Liver (tissue), 8 donors: ENCODE measurements at regions not wholly inside any gene's neighbourhood (a gene's known extent, or its start where the extent isn't known, plus 50 kb on each side); places are given as distances from the start of the nearest gene placed in this dataset.

ENCODE experiments used
- DNase-seq: peaks from one replicate; pipeline ENCODE4 v3.0.0-alpha.2; 2017; ENCODE audit warnings: low spot score
- H3K27ac ChIP-seq, 2 donors: one replicate each; pipeline ENCODE4 v1.7.0; 2013; ENCODE audit warnings: inconsistent platforms in 2 of 2, low read length in 2 of 2, control low read depth in 1 of 2, low read depth in 1 of 2, mild to moderate bottlenecking in 1 of 2
- H3K27me3 ChIP-seq, 4 donors: one replicate each; pipeline versions ENCODE4 v1.6.1 to v1.7.0; 2013; ENCODE audit warnings: low read length in 3 of 4, inconsistent platforms in 1 of 4, mild to moderate bottlenecking in 1 of 4, moderate library complexity in 1 of 4; ENCODE audit not compliant: control insufficient read depth in 4 of 4, insufficient read depth in 4 of 4
- H3K36me3 ChIP-seq, 4 donors: one replicate each; pipeline versions ENCODE4 v1.6.1 to v1.7.0; 2013; ENCODE audit warnings: low read length in 3 of 4, mild to moderate bottlenecking in 3 of 4, low read depth in 1 of 4, moderate library complexity in 1 of 4; ENCODE audit not compliant: control insufficient read depth in 4 of 4, insufficient read depth in 3 of 4
- H3K4me1 ChIP-seq, 4 donors: one replicate each; pipeline versions ENCODE4 v1.6.1 to v1.7.0; 2013; ENCODE audit warnings: low read length in 3 of 4, mild to moderate bottlenecking in 3 of 4, moderate library complexity in 1 of 4; ENCODE audit not compliant: control insufficient read depth in 4 of 4, insufficient read depth in 4 of 4
- H3K4me3 ChIP-seq, 3 donors: one replicate each; pipeline versions ENCODE4 v1.6.1 to v1.7.0; 2013; ENCODE audit warnings: low read length in 3 of 3, control low read depth in 1 of 3, low read depth in 1 of 3, mild to moderate bottlenecking in 1 of 3
- H3K9ac ChIP-seq, 2 donors: one replicate each; pipeline ENCODE4 v1.7.0; 2013; ENCODE audit warnings: low read length in 2 of 2, mild to moderate bottlenecking in 2 of 2, moderate library complexity in 2 of 2, control low read depth in 1 of 2, low read depth in 1 of 2
- H3K9me3 ChIP-seq, 4 donors: one replicate each; pipeline versions ENCODE4 v1.6.1 to v1.7.0; 2013; ENCODE audit warnings: low read length in 3 of 4; ENCODE audit not compliant: control insufficient read depth in 4 of 4
- ATF3 ChIP-seq: IDR thresholded peaks from 2 replicates; pipeline ENCODE4 v1.6.1; 2016; ENCODE audit warnings: antibody characterized with exemption
- CTCF ChIP-seq: fragments of 150-350 bp; IDR thresholded peaks from 2 replicates; pipeline ENCODE4 v1.5.1; 2017; ENCODE audit warnings: improper control_type of control experiment, low read depth, low read length; ENCODE audit not compliant: missing input control
- EGR1 ChIP-seq, 2 donors: IDR thresholded peaks; 2 replicates each; pipeline ENCODE4 v1.6.1; 2016 to 2018; ENCODE audit warnings: antibody characterized with exemption in 2 of 2, low read depth in 2 of 2
- FOXA1 ChIP-seq: IDR thresholded peaks from 2 replicates; pipeline ENCODE4 v1.6.1; 2016; ENCODE audit warnings: antibody characterized with exemption
- FOXA2 ChIP-seq: IDR thresholded peaks from 2 replicates; pipeline ENCODE4 v1.6.1; 2016; ENCODE audit warnings: antibody characterized with exemption
- GABPA ChIP-seq, 2 donors: IDR thresholded peaks in 1 of 2; conservative IDR thresholded peaks in 1 of 2; 2 replicates each; pipeline ENCODE4 v1.6.1; 2016; ENCODE audit warnings: antibody characterized with exemption in 2 of 2, mild to moderate bottlenecking in 1 of 2, moderate library complexity in 1 of 2
- HNF4A ChIP-seq, 2 donors: conservative IDR thresholded peaks; 2 replicates each; pipeline ENCODE4 v1.6.1; 2016; ENCODE audit warnings: antibody characterized with exemption in 2 of 2, mild to moderate bottlenecking in 2 of 2
- HNF4G ChIP-seq: IDR thresholded peaks from 2 replicates; pipeline ENCODE4 v1.6.1; 2016; ENCODE audit warnings: antibody characterized with exemption
- JUND ChIP-seq, 2 donors: IDR thresholded peaks; 2 replicates each; pipeline ENCODE4 v1.6.1; 2016; ENCODE audit warnings: antibody characterized with exemption in 2 of 2
- MAX ChIP-seq: IDR thresholded peaks from 2 replicates; pipeline ENCODE4 v1.6.1; 2016; ENCODE audit warnings: antibody characterized with exemption
- NR2F2 ChIP-seq: IDR thresholded peaks from 2 replicates; pipeline ENCODE4 v1.6.1; 2016; ENCODE audit warnings: antibody characterized with exemption
- RAD21 ChIP-seq, 2 donors: IDR thresholded peaks; 2 replicates each; pipeline ENCODE4 v1.6.1; 2016; ENCODE audit warnings: antibody characterized with exemption in 2 of 2, mild to moderate bottlenecking in 2 of 2
- REST ChIP-seq: IDR thresholded peaks from 2 replicates; pipeline ENCODE4 v1.6.1; 2016; ENCODE audit warnings: antibody characterized with exemption, mild to moderate bottlenecking
- RXRA ChIP-seq, 2 donors: IDR thresholded peaks; 2 replicates each; pipeline ENCODE4 v1.6.1; 2017 to 2018; ENCODE audit warnings: antibody characterized with exemption in 2 of 2, mild to moderate bottlenecking in 1 of 2
- SP1 ChIP-seq: IDR thresholded peaks from 2 replicates; pipeline ENCODE4 v1.6.1; 2018; ENCODE audit warnings: antibody characterized with exemption, mild to moderate bottlenecking
- TAF1 ChIP-seq: conservative IDR thresholded peaks from 2 replicates; pipeline ENCODE4 v1.6.1; 2016; ENCODE audit warnings: antibody characterized with exemption, mild to moderate bottlenecking
- YY1 ChIP-seq: IDR thresholded peaks from 2 replicates; pipeline ENCODE4 v1.6.1; 2016; ENCODE audit warnings: antibody characterized with exemption, mild to moderate bottlenecking
- ZBTB33 ChIP-seq: IDR thresholded peaks from 2 replicates; pipeline ENCODE4 v1.6.1; 2016; ENCODE audit warnings: antibody characterized with exemption
- WGBS: extraction: QIAGEN DNeasy Blood & Tissue Kit; methylation state at CpG from one replicate; pipeline ENCODE4 v1.1.7; 2013; 5-methylcytosine and 5-hydroxymethylcytosine counted together
- donor health status: healthy.
- donor health status: healthy.
- donor health status: healthy.
- donor health status: healthy.
- donor health status: healthy.

GRCh38 chr2:217079165-217079564 lies 219.3 kb upstream of the TNP1 start:
- Histone ChIP-seq H3K27me3 (no peaks in the 10 kb centered on the region), H3K9ac (no peak overlapping the region), H3K4me1 (peaks cover 0 to 3% (median 0%) of the 10 kb centered on the region in 4 donors), H3K9me3 (no peaks in the 10 kb centered on the region), H3K36me3 (no peaks in the 10 kb centered on the region), H3K27ac (no peak overlapping the region), H3K4me3 (no peak overlapping the region)
- no peak for TF ChIP-seq FOXA1
- TF ChIP-seq CTCF: no peak
- TF ChIP-seq ZBTB33: no peak
- no peak for TF ChIP-seq RXRA (IDR thresholded peaks at IDR 0.05)
- TF ChIP-seq NR2F2: no peak
- TF ChIP-seq TAF1: no peak
- no peak for TF ChIP-seq GABPA (IDR thresholded peaks at IDR 0.05 in 1 of 2, conservative IDR thresholded peaks at IDR 0.05 in 1 of 2)
- TF ChIP-seq SP1: no peak
- TF ChIP-seq RAD21 (IDR thresholded peaks at IDR 0.05): no peak
- no peak for TF ChIP-seq JUND (IDR thresholded peaks at IDR 0.05)
- TF ChIP-seq HNF4G: no peak
- TF ChIP-seq REST: no peak
- no peak for TF ChIP-seq YY1
- TF ChIP-seq FOXA2: no peak
- no peak for TF ChIP-seq ATF3
- TF ChIP-seq EGR1 (IDR thresholded peaks at IDR 0.05; ENCODE audit: low read depth in 2 of 2): no peak
- TF ChIP-seq MAX: no peak
- no peak for TF ChIP-seq HNF4A (conservative IDR thresholded peaks at IDR 0.05)
- WGBS: 93% methylated on average over 1 of the region's 1 CpG
- DNase-seq: no peak
